Sigmoid colon (tissue), 6 donors: ENCODE measurements at regions not wholly inside any gene's neighbourhood (a gene's known extent, or its start where the extent isn't known, plus 50 kb on each side); places are given as distances from the start of the nearest gene placed in this dataset.

ENCODE experiments used
- DNase-seq: peaks from one replicate; pipeline ENCODE4 v3.0.0-alpha.2; 2019
- H3K27ac ChIP-seq, 4 donors: fragments of 200-600 bp; sonication (generic); one replicate each; pipeline ENCODE4 v1.5.1; 2016 to 2019; ENCODE audit warnings: mild to moderate bottlenecking in 1 of 4
- H3K27me3 ChIP-seq, 3 donors: fragments of 200-600 bp; sonication (generic); one replicate each; pipeline ENCODE4 v1.5.1; 2019; ENCODE audit warnings: mild to moderate bottlenecking in 1 of 3
- H3K36me3 ChIP-seq, 4 donors: fragments of 200-600 bp; sonication (generic); one replicate each; pipeline ENCODE4 v1.5.1; 2016 to 2019
- H3K4me1 ChIP-seq, 4 donors: fragments of 200-600 bp; sonication (generic); one replicate each; pipeline ENCODE4 v1.5.1; 2017 to 2019
- H3K4me3 ChIP-seq, 4 donors: fragments of 200-600 bp; sonication (generic); one replicate each; pipeline ENCODE4 v1.5.1; 2017 to 2019; ENCODE audit warnings: mild to moderate bottlenecking in 2 of 4, moderate library complexity in 1 of 4
- H3K9me3 ChIP-seq, 4 donors: fragments of 200-600 bp in 3 of 4; sonication (generic) in 3 of 4; one replicate each; pipeline versions ENCODE4 v1.5.1 to v1.6.1; 2013 to 2019
- CTCF ChIP-seq, 4 experiments: fragments of 450-650 bp in 3 of 4; fragments of 200-600 bp in 1 of 4; IDR thresholded peaks; one replicate each; pipeline ENCODE4 v1.5.1; 2016 to 2019; ENCODE audit warnings: antibody characterized with exemption in 4 of 4, mild to moderate bottlenecking in 3 of 4, moderate library complexity in 2 of 4
- EP300 ChIP-seq, 4 donors: sonication (generic); formaldehyde crosslinking; IDR thresholded peaks; one replicate each; pipeline ENCODE4 v1.6.1; 2017; ENCODE audit warnings: antibody characterized with exemption in 4 of 4
- POLR2A ChIP-seq, 2 donors: fragments of 450-650 bp; IDR thresholded peaks; one replicate each; pipeline ENCODE4 v1.6.1; 2016; ENCODE audit warnings: antibody characterized with exemption in 2 of 2, mild to moderate bottlenecking in 2 of 2, moderate library complexity in 2 of 2
- POLR2AphosphoS5 ChIP-seq, 4 donors: sonication (generic); formaldehyde crosslinking; IDR thresholded peaks; one replicate each; pipeline ENCODE4 v1.6.1; 2017; ENCODE audit warnings: antibody characterized with exemption in 4 of 4
- WGBS, 2 donors: extraction: QIAGEN DNeasy Blood & Tissue Kit; methylation state at CpG; one replicate each; pipeline ENCODE4 v1.1.7; 2013; 5-methylcytosine and 5-hydroxymethylcytosine counted together
- intact Hi-C: fragments of 100-400 bp; cut with DNase I; formaldehyde crosslinking; loops from one replicate; pipeline ENCODE4 v1.15.1; 2023
- donor health status: healthy with polysubstance abuse.
- donor health status: healthy.

- intact Hi-C loops, result loop anchor here (10.0 kb wide), 1 partner anchor 242 kb away; no protein-coding TSS in a partner anchor
- no peak for DNase-seq
- H3K27ac ChIP-seq, result no peak overlapping the region
- H3K9me3 ChIP-seq, result no peaks in the 10 kb centered on the region
- WGBS, 2 donors, result 66 to 73% methylated on average over 2 of the region's 2 CpGs
- no peak overlapping the region for H3K4me3 ChIP-seq
- no peaks in the 10 kb centered on the region for H3K36me3 ChIP-seq
- TF ChIP-seq POLR2A (IDR thresholded peaks at IDR 0.05) (no peak), POLR2AphosphoS5 (IDR thresholded peaks at IDR 0.05) (no peak), CTCF (IDR thresholded peaks at IDR 0.05) (no peak), EP300 (IDR thresholded peaks at IDR 0.05) (no peak)
- H3K27me3 ChIP-seq, result no peaks in the 10 kb centered on the region
- peaks cover 0 to 9% (median 4%) of the 10 kb centered on the region in 4 donors for H3K4me1 ChIP-seq
Measured at GRCh38 chr4:20302336-20302735, 50.6 kb downstream of the SLIT2 start.

GRCh38 chr4:20305976-20306375 is 54.3 kb downstream of the SLIT2 start:
- intact Hi-C loops, result loop anchor here (10.0 kb wide), 1 partner anchor 239 kb away; no protein-coding TSS in a partner anchor
- Histone ChIP-seq H3K27ac (no peak overlapping the region), H3K36me3 (no peaks in the 10 kb centered on the region), H3K4me1 (no peaks in the 10 kb centered on the region), H3K9me3 (no peaks in the 10 kb centered on the region), H3K4me3 (no peak overlapping the region), H3K27me3 (no peaks in the 10 kb centered on the region)
- 34 to 39% methylated on average over 2 of the region's 2 CpGs for WGBS, 2 donors
- no peak for DNase-seq
- TF ChIP-seq POLR2A (IDR thresholded peaks at IDR 0.05), result no peak
- no peak for TF ChIP-seq CTCF (IDR thresholded peaks at IDR 0.05)
- no peak for TF ChIP-seq POLR2AphosphoS5 (IDR thresholded peaks at IDR 0.05)
- no peak for TF ChIP-seq EP300 (IDR thresholded peaks at IDR 0.05)

- Histone ChIP-seq H3K27ac (no peak overlapping the region), H3K4me3 (no peak overlapping the region), H3K36me3 (no peaks in the 10 kb centered on the region), H3K27me3 (no peaks in the 10 kb centered on the region), H3K4me1 (peaks cover 0 to 10% (median 4%) of the 10 kb centered on the region in 4 donors), H3K9me3 (no peaks in the 10 kb centered on the region)
- DNase-seq, result no peak
- intact Hi-C loops, result no loop called here
- WGBS, 2 donors, result 85 to 90% methylated on average over 2 of the region's 2 CpGs
- no peak for TF ChIP-seq POLR2AphosphoS5 (IDR thresholded peaks at IDR 0.05)
- TF ChIP-seq POLR2A (IDR thresholded peaks at IDR 0.05), result no peak
Measured at GRCh38 chr4:20311856-20312255, 60.2 kb downstream of the SLIT2 start.

- no peak overlapping the region for H3K27ac ChIP-seq
Measured at GRCh38 chr4:20313237-20314030, 61.7 kb downstream of the SLIT2 start.

More at GRCh38 chr4:20313237-20314030, 61.7 kb downstream of the SLIT2 start:
- no peaks in the 10 kb centered on the region for H3K9me3 ChIP-seq
- no peaks in the 10 kb centered on the region for H3K36me3 ChIP-seq
- DNase-seq, result no peak
- TF ChIP-seq POLR2A (IDR thresholded peaks at IDR 0.05) (no peak), EP300 (IDR thresholded peaks at IDR 0.05) (no peak), POLR2AphosphoS5 (IDR thresholded peaks at IDR 0.05) (no peak), CTCF (IDR thresholded peaks at IDR 0.05) (no peak)
- peaks cover 0 to 17% (median 7%) of the 10 kb centered on the region in 4 donors for H3K4me1 ChIP-seq
- 60 to 61% methylated on average over 12 of the region's 12 CpGs for WGBS, 2 donors
- intact Hi-C loops, result no loop called here
- no peak overlapping the region for H3K4me3 ChIP-seq
- H3K27me3 ChIP-seq, result no peaks in the 10 kb centered on the region
